A549 (cell line): ENCODE measurements at regions not wholly inside any gene's neighbourhood (a gene's known extent, or its start where the extent isn't known, plus 50 kb on each side); places are given as distances from the start of the nearest gene placed in this dataset.

ENCODE experiments used
- ATAC-seq, 2 experiments: fragments of 200-7000 bp in 1 of 2; fragments of >200 bp in 1 of 2; cut with Nextera tagmentation in 1 of 2; cut with Tn5 transposase in 1 of 2; 3 replicates each; pipeline versions ENCODE4 v1.8.0 to v1.9.1; 2018 to 2020; ENCODE audit warnings: mild to moderate bottlenecking in 1 of 2, moderate library complexity in 1 of 2
- CTCF ChIA-PET: fragments of 300-600 bp; sonication (Branson Sonifier 250); formaldehyde crosslinking; extraction: SDS; loops from one replicate; lab custom pipeline; 2021; ENCODE audit warnings: antibody characterized with exemption, inconsistent platforms; lab: Yijun Ruan, JAX
- POLR2A ChIA-PET: fragments of 350-600 bp; formaldehyde crosslinking; extraction: SDS; loops from one replicate; lab custom pipeline; 2021; ENCODE audit warnings: antibody characterized with exemption, inconsistent platforms; lab: Yijun Ruan, JAX
- DNase-seq, 2 experiments: peaks; one replicate each; pipeline versions ENCODE4 v3.0.0 to v3.0.0-alpha.2; 2011 to 2016; ENCODE audit warnings: low read depth in 1 of 2, low spot score in 1 of 2
- FAIRE-seq: peaks from 2 replicates; lab custom pipeline; 2011; peaks lifted over from hg19 to GRCh38; lab: Jason Lieb, UNC
- H3K27ac ChIP-seq, 2 experiments: fragments of >200 bp; sonication (Bioruptor Twin); formaldehyde crosslinking; 3 replicates each; pipeline ENCODE4 v1.5.1; 2016 to 2017
- H3K4me1 ChIP-seq: fragments of >200 bp; sonication (Bioruptor Twin); formaldehyde crosslinking; 3 replicates; pipeline ENCODE4 v1.6.1; 2016
- H3K4me2 ChIP-seq: fragments of >200 bp; sonication (Bioruptor Twin); formaldehyde crosslinking; 3 replicates; pipeline ENCODE4 v1.6.1; 2016
- H3K4me3 ChIP-seq: fragments of >200 bp; sonication (Bioruptor Twin); formaldehyde crosslinking; 3 replicates; pipeline ENCODE4 v1.5.1; 2016
- H3K9me3 ChIP-seq: fragments of >200 bp; sonication (Bioruptor Twin); formaldehyde crosslinking; 3 replicates; pipeline ENCODE4 v1.6.1; 2016
- ATOH8 ChIP-seq: fragments of 250-450 bp; sonication (Bioruptor Pico); IDR thresholded peaks from 2 replicates; pipeline ENCODE4 v1.5.0; 2020; ENCODE audit warnings: low read depth, mild to moderate bottlenecking, moderate library complexity
- CEBPB ChIP-seq, 2 experiments: fragments of >200 bp in 1 of 2; sonication (Bioruptor Twin) in 1 of 2; formaldehyde crosslinking in 1 of 2; IDR thresholded peaks; 2 replicates each; pipeline ENCODE4 v1.6.1; 2012 to 2016
- CHD2 ChIP-seq: fragments of 150-350 bp; IDR thresholded peaks from 2 replicates; pipeline ENCODE4 v1.6.1; 2014; ENCODE audit warnings: low read length; ENCODE audit not compliant: partially characterized antibody
- FOSB ChIP-seq: fragments of 250-450 bp; sonication (Bioruptor Pico); IDR thresholded peaks from 2 replicates; pipeline ENCODE4 v1.5.0; 2020; ENCODE audit warnings: mild to moderate bottlenecking, moderate library complexity
- FOXS1 ChIP-seq: fragments of 250-450 bp; sonication (Bioruptor Pico); IDR thresholded peaks from 2 replicates; pipeline ENCODE4 v1.5.0; 2020; ENCODE audit warnings: mild to moderate bottlenecking, moderate library complexity
- HOXA7 ChIP-seq: fragments of 250-450 bp; sonication (Bioruptor Pico); IDR thresholded peaks from 2 replicates; pipeline ENCODE4 v1.5.0; 2020; ENCODE audit warnings: mild to moderate bottlenecking, moderate library complexity
- KDM1A ChIP-seq: fragments of 200-600 bp; sonication (generic); IDR thresholded peaks from 2 replicates; pipeline ENCODE4 v1.6.1; 2016; ENCODE audit warnings: low read depth, mild to moderate bottlenecking
- KDM5A ChIP-seq: fragments of 200-600 bp; sonication (generic); IDR thresholded peaks from 2 replicates; pipeline ENCODE4 v1.6.1; 2016; ENCODE audit warnings: antibody characterized with exemption, mild to moderate bottlenecking
- PBX3 ChIP-seq: IDR thresholded peaks from 2 replicates; pipeline ENCODE4 v1.6.1; 2012
- RAD21 ChIP-seq, 2 experiments: fragments of >200 bp in 1 of 2; sonication (Bioruptor Twin) in 1 of 2; formaldehyde crosslinking in 1 of 2; IDR thresholded peaks in 1 of 2; conservative IDR thresholded peaks in 1 of 2; 2 replicates in 1 of 2; 3 replicates in 1 of 2; pipeline ENCODE4 v1.6.1; 2012 to 2018; ENCODE audit warnings: inconsistent platforms in 1 of 2
- RCOR1 ChIP-seq: fragments of 150-350 bp; IDR thresholded peaks from 2 replicates; pipeline ENCODE4 v1.6.1; 2014; ENCODE audit warnings: antibody characterized with exemption, low read length, low read depth
- RFX5 ChIP-seq: fragments of 450-650 bp; IDR thresholded peaks from 2 replicates; pipeline ENCODE4 v1.7.1; 2014; ENCODE audit warnings: antibody characterized with exemption, mild to moderate bottlenecking, moderate library complexity
- RNF2 ChIP-seq: fragments of 200-600 bp; sonication (generic); IDR thresholded peaks from 2 replicates; pipeline ENCODE4 v1.6.1; 2016; ENCODE audit warnings: low read depth, mild to moderate bottlenecking, antibody characterized with exemption, moderate library complexity, borderline replicate concordance
- ZC3H11A ChIP-seq: fragments of 450-650 bp; IDR thresholded peaks from 2 replicates; pipeline ENCODE4 v1.6.1; 2014; ENCODE audit warnings: antibody characterized with exemption, mild to moderate bottlenecking
- ZFP36 ChIP-seq: fragments of 450-650 bp; IDR thresholded peaks from 2 replicates; pipeline ENCODE4 v1.6.1; 2014; ENCODE audit warnings: borderline replicate concordance; ENCODE audit not compliant: partially characterized antibody
- ZSCAN20 ChIP-seq: fragments of 250-450 bp; sonication (Bioruptor Pico); IDR thresholded peaks from 2 replicates; pipeline ENCODE4 v1.8.0; 2022; ENCODE audit warnings: mild to moderate bottlenecking, moderate library complexity
- WGBS: methylation state at CpG from one replicate; pipeline ENCODE4 v1.1.6; 2017; ENCODE audit errors: missing lambda C conversion rate; 5-methylcytosine and 5-hydroxymethylcytosine counted together
- TF ChIP-seq, protein P1 (sequence below): fragments of >200 bp; sonication (Bioruptor Twin); formaldehyde crosslinking; IDR thresholded peaks from 3 replicates; pipeline ENCODE4 v1.5.1; 2016
- TF ChIP-seq, protein P2 (sequence below): fragments of 150-350 bp; IDR thresholded peaks from 2 replicates; pipeline ENCODE4 v1.6.1; 2014; ENCODE audit warnings: low read depth, mild to moderate bottlenecking, low read length
- TF ChIP-seq, protein P3 (sequence below): fragments of 250-450 bp; sonication (Bioruptor Pico); IDR thresholded peaks from 2 replicates; pipeline ENCODE4 v1.5.0; 2021; ENCODE audit warnings: mild to moderate bottlenecking, moderate library complexity, borderline replicate concordance

DNA sequence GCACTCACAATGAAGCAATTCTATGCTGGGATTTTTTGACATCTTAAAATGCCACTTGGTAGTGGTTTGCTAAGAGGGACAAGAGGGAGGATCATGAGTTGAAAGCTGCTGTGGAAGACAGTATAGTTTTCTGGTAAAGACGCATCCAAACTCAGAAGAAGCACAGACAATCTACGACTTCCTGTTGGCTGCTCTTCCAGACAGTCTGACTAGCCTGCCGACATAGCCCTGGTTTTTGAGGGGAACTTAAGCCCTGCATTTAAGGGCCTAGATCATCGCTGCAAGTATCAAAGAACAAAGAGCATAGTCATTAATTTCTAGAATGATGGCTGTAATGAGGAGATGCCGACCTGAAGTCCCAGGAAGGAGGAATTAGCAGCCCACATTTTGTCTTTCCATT is 99.9 kb upstream of the IKZF1 start:
- Histone ChIP-seq H3K27ac (no peak overlapping the region), H3K4me1 (no peaks in the 10 kb centered on the region), H3K4me3 (no peak overlapping the region), H3K9me3 (no peaks in the 10 kb centered on the region), H3K4me2 (no peak overlapping the region)
- FAIRE-seq = no peak
- CTCF ChIA-PET = interaction anchor here (1.1 to 4.8 kb wide), 7 partner anchors 8 to 1224 kb away, joined by 3 to 53 read pairs (median 7); no protein-coding TSS in a partner anchor
- DNase-seq = no peak
- no peak for ATAC-seq
- 53% methylated on average over 5 of the region's 5 CpGs for WGBS
- TF ChIP-seq CHD2 (no peak), HOXA7 (CRISPR knock-in tag) (no peak), ZC3H11A (no peak)
- POLR2A ChIA-PET = interaction anchor here (0.5 kb wide), 1 partner anchor 136 kb away, joined by 5 read pairs; no protein-coding TSS in a partner anchor

DNA sequence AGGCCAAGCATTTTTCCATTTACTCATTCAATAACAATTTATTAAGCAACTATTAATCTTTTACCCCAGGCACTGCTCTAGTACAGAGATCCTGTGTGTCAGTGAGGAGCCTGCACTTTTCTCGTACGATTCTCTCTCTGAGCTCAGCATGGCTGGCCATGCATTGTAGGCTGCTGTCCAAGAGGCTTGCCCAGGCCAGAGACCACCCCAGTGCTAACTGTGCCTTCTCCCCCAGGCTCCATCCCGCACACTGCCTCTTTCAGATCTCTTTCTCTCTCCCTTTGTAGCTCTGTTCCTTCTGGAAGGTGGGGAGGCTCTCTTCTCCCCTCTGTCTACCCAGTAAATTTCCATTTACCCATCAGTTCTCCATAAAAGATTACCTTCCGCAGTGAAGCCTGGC is 101.0 kb upstream of the IKZF1 start:
- no peak for TF ChIP-seq ATOH8 (CRISPR knock-in tag)
- no peak for TF ChIP-seq RAD21 (conservative IDR thresholded peaks at IDR 0.05 in 1 of 2, IDR thresholded peaks at IDR 0.05 in 1 of 2)
- TF ChIP-seq CEBPB (IDR thresholded peaks at IDR 0.05) = no peak
- no peak for TF ChIP-seq RFX5
- TF ChIP-seq, protein P1, sequence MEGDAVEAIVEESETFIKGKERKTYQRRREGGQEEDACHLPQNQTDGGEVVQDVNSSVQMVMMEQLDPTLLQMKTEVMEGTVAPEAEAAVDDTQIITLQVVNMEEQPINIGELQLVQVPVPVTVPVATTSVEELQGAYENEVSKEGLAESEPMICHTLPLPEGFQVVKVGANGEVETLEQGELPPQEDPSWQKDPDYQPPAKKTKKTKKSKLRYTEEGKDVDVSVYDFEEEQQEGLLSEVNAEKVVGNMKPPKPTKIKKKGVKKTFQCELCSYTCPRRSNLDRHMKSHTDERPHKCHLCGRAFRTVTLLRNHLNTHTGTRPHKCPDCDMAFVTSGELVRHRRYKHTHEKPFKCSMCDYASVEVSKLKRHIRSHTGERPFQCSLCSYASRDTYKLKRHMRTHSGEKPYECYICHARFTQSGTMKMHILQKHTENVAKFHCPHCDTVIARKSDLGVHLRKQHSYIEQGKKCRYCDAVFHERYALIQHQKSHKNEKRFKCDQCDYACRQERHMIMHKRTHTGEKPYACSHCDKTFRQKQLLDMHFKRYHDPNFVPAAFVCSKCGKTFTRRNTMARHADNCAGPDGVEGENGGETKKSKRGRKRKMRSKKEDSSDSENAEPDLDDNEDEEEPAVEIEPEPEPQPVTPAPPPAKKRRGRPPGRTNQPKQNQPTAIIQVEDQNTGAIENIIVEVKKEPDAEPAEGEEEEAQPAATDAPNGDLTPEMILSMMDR = no peak
- no peak for TF ChIP-seq RNF2
- TF ChIP-seq KDM5A = no peak
- no peak for TF ChIP-seq PBX3
- TF ChIP-seq FOXS1 (CRISPR knock-in tag) = no peak
- TF ChIP-seq, protein P2, sequence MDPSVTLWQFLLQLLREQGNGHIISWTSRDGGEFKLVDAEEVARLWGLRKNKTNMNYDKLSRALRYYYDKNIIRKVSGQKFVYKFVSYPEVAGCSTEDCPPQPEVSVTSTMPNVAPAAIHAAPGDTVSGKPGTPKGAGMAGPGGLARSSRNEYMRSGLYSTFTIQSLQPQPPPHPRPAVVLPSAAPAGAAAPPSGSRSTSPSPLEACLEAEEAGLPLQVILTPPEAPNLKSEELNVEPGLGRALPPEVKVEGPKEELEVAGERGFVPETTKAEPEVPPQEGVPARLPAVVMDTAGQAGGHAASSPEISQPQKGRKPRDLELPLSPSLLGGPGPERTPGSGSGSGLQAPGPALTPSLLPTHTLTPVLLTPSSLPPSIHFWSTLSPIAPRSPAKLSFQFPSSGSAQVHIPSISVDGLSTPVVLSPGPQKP = no peak
- TF ChIP-seq ZFP36 = no peak
- no peak for TF ChIP-seq RCOR1
- FAIRE-seq = no peak
- H3K27ac ChIP-seq = no peak overlapping the region
- CTCF ChIA-PET = interaction anchor here (0.6 to 4.8 kb wide), 6 partner anchors 214 to 1225 kb away, joined by 3 to 53 read pairs (median 4); no protein-coding TSS in a partner anchor
- no peaks in the 10 kb centered on the region for H3K4me1 ChIP-seq
- H3K4me3 ChIP-seq = no peak overlapping the region
- no peak overlapping the region for H3K4me2 ChIP-seq
- DNase-seq = no peak
- ATAC-seq = no peak
- 7% methylated on average over 4 of the region's 4 CpGs for WGBS
- no peaks in the 10 kb centered on the region for H3K9me3 ChIP-seq
- POLR2A ChIA-PET = no interaction called here

- POLR2A ChIA-PET = no interaction called here
- no peak for DNase-seq
- no peak for ATAC-seq
- H3K9me3 ChIP-seq = no peaks in the 10 kb centered on the region
- no peak for FAIRE-seq
- no peak for TF ChIP-seq FOSB (CRISPR knock-in tag)
- TF ChIP-seq KDM1A = no peak
- no peak for TF ChIP-seq ZSCAN20 (CRISPR knock-in tag)
- TF ChIP-seq, protein P3, sequence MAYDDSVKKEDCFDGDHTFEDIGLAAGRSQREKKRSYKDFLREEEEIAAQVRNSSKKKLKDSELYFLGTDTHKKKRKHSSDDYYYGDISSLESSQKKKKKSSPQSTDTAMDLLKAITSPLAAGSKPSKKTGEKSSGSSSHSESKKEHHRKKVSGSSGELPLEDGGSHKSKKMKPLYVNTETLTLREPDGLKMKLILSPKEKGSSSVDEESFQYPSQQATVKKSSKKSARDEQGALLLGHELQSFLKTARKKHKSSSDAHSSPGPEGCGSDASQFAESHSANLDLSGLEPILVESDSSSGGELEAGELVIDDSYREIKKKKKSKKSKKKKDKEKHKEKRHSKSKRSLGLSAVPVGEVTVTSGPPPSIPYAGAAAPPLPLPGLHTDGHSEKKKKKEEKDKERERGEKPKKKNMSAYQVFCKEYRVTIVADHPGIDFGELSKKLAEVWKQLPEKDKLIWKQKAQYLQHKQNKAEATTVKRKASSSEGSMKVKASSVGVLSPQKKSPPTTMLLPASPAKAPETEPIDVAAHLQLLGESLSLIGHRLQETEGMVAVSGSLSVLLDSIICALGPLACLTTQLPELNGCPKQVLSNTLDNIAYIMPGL (CRISPR knock-in tag) = no peak
- TF ChIP-seq, all 56 proteins: peak for 0
- Histone ChIP-seq H3K4me3 (no peak overlapping the region), H3K27ac (no peak overlapping the region), H3K4me2 (no peak overlapping the region), H3K4me1 (no peaks in the 10 kb centered on the region)
- WGBS = 5% methylated on average over 1 of the region's 1 CpG
- CTCF ChIA-PET = interaction anchor here (0.6 to 4.3 kb wide), 5 partner anchors 19 to 959 kb away, joined by 3 to 35 read pairs (median 4); no protein-coding TSS in a partner anchor
These were observed 102.4 kb upstream of the IKZF1 start for GRCh38 chr7:50202052-50202555.
